Inferior parietal cortex (tissue), 1 donor: ENCODE measurements at regions not wholly inside any gene's neighbourhood (a gene's known extent, or its start where the extent isn't known, plus 50 kb on each side); places are given as distances from the start of the nearest gene placed in this dataset.
"Not testable (repeated sequence)": the region's sequence is repeated elsewhere in the genome, so short reads cannot be mapped to it uniquely, and the experiment has no call there.

Experiments
- DNase-seq: peaks from one replicate; pipeline ENCODE4 v3.0.0-alpha.2; 2016; ENCODE audit errors: extremely low spot score

DNA sequence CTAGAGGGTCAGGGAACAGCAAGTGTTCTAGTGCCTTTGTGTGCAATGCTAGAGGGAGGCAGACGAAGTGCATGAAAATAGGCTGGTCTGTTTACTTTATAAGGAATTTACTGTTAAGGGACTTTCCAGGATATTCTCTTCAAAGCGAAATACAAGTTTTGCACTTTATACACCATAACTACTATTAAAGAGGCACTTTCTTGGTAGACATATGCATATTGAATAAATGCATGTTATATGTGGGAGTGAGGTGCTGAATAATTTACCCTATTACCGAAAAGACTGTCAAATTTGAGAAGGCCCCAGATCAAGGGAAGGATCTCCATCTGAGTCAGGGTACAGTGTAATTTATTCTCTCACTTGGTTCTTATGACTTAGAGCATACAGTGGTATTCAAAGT is 310.5 kb downstream of the S1PR1 start:
- DNase-seq: no peak

GRCh38 chr1:101548376-101548775 is 311.6 kb downstream of the S1PR1 start:
- DNase-seq: no peak

GRCh38 chr1:101550581-101550980 is 313.8 kb downstream of the S1PR1 start:
- DNase-seq: no peak

- no peak for DNase-seq
Observed at GRCh38 chr1:101566883-101567538, 330.2 kb downstream of the S1PR1 start.

GRCh38 chr1:101567582-101568189 is 330.9 kb downstream of the S1PR1 start:
- DNase-seq: no peak

GRCh38 chr1:101587741-101588140 is 350.9 kb downstream of the S1PR1 start:
- no peak for DNase-seq

DNA sequence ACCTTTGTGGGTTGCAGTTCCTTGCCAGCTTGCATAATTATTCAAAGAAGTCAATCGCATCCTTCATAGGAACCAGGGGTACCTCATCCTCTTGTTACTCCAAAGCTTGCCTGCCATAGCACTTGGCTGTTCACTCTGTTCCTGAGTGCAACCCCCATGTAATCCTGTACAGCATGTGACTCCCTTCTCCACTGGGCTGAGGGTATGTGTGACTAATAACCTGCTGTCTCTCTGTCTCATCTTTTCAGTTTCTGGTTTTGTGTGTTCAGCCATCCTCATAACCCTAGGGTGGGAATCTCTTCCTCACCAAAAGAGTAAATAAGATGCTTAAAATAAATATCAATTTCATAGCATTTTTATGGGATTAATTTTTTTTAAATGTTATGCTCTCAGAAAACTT is 351.9 kb downstream of the S1PR1 start:
- DNase-seq: no peak

GRCh38 chr1:101592845-101593244 is 356.0 kb downstream of the S1PR1 start:
- no peak for DNase-seq

DNA sequence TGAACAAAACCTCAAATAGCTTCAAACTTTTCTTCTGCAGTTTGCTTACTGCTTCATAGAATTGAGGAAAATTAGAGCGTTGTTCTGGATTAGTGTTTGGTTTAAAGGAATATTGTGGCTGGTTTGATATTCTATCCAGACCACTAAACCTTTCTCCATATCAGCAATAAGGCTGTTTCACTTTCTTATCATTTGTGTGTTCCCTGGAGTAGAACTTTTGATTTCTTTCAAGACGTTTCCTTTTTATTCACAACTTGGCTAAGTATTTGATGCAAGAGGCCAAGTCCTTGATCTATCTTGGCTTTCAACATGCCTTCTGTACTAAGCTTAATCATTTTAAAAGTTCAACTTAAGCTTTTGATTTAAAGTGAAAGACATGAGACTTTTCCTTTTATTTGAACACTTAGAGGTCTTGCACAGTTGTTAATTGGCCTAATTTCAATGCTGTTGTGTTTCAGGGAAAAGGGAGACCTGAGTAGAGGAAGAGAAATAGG is 359.1 kb downstream of the S1PR1 start:
- no peak for DNase-seq

DNA sequence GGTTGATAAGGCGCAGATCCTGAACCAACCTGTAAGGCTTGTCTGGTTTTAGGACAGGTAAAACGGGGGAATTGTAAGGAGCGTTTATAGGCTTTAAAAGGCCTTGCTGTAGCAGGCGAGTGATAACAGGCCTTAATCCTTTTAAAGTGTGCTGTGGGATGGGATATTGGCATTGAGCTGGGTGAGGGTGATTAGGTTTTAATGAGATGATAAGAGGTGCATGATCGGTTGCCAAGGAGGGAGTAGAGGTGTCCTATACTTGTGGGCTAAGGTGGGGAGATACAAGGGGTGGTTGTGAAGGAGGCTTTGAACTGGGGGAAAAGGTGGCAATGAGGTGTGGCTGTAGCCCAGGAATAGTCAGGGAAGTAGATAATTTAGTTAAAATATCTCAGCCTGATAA is 363.8 kb downstream of the S1PR1 start:
- not testable (repeated sequence) for DNase-seq

DNA sequence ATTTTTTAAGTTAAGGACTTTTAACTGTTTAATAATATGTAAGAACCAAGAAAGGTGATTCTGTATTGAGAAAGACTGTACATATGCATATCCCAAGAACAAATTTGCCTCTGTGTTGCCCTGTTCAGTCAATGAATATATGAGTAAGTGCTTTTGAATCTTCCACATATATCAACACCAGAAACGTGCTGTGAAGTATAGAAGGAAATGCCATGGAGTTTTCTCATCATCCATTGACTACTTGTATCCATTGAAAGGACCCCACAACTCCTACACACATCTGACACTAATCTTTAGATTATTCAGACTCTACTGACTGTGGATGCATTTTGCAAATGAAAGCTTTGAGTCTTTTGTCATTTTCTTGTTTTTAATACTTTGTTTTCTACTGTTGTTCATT is 366.9 kb downstream of the S1PR1 start:
- DNase-seq: no peak

DNA sequence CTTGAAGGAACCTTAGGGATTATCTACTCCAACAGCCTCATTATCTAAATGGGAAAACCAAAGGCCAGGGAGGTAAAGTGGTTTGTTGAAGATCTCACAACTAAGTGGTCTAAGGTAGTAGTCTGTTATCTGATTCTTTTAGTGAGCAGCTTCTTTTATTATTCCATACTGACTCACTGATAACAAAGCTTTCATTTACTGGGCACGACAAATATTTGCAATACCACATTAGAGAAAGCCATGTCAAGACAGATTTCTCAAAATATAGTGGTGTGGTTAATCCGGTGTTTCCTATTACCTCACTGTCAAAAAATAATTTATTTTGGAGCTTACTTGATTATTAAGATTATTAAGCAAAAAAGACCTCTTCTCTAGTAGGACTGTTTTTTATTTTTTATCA is 369.1 kb downstream of the S1PR1 start:
- no peak for DNase-seq

- DNase-seq: no peak
Observed at GRCh38 chr1:101613546-101613945, 376.7 kb downstream of the S1PR1 start.

DNA sequence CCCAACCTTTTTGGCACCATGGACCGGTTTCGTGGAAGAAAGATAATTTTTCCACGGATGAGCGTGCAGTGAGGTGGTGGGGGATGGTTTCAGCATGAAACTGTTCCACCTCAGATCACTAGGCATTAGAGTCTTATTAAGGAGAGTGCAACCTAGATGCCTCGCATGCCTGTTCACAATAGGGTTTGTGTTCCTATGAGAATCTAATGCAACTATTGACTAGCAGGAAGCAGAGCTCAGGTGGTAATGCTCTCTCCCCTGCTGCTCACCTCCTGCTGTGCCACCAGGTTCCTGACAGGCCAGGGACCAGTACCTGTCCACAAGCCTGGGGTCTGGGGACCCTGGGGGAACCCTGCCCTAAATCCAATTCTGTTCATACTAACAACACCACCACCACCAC is 377.8 kb downstream of the OLFM3 start:
- no peak for DNase-seq

- no peak for DNase-seq
Observed at GRCh38 chr1:101632548-101633272, 364.0 kb downstream of the OLFM3 start.

DNA sequence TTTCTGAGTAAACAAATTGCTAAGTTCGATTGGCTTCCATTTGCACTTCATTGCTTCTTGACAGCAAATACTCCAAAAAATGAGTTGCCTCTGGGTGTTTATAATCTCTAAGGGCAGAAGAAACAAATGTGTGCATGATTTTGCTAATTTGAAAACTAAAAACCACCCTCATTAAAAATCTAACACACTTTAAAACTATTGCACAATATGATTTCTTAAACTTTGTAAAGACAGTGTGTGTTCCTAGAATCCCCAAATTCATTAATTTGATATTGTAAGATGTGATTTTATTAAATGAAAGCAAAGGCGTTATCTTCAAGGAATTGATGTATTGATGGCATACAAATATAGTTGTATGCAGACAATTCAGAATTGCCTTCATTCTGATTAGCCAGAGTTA is 350.9 kb downstream of the OLFM3 start:
- no peak for DNase-seq

DNA sequence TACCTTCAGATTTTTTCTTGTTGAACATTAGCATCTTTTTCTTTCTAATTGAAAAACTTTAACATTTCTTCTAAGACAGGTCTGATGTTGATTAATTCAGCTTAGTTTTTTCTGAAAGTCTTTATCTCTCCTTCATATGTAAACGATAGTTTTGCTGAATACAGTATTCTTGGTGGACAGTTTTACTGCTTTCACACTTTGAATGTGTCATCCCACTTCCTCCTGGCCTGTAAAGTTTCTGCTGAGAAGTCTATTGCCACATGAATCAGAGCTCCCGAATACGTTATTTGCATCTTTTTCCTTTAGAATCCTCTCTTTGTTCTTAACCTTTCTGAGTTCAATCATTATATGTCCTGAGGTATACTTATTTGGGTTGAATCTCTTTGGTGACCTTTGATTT is 344.2 kb downstream of the OLFM3 start:
- DNase-seq: no peak

DNA sequence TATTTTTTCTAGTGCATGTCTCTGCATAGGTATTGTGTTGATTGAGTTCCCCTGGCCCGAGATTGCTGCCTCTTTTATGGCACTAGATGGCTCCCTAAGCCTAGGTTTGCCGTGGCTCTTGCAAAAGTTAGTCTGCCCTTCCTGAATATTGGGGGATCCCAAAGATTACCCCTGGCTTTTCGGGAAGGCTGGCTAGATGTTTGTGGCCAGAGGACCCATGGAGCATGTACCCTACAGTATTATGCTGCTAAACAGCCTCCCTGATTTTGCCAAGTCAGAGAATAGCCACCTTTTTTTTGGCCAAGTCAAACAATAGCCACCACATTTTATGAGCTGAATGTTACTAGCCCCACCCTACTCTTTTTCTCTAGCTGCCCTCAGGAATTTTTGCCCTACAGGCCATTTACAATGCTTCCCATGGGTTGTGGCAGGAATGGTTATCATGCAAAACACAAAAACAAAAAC is 343.2 kb downstream of the OLFM3 start:
- DNase-seq: no peak

- no peak for DNase-seq
Observed at GRCh38 chr1:101664726-101665125, 332.0 kb downstream of the OLFM3 start.

- no peak for DNase-seq
Observed at GRCh38 chr1:101667761-101668160, 329.0 kb downstream of the OLFM3 start.

GRCh38 chr1:101683136-101683535 is 313.6 kb downstream of the OLFM3 start:
- no peak for DNase-seq

DNA sequence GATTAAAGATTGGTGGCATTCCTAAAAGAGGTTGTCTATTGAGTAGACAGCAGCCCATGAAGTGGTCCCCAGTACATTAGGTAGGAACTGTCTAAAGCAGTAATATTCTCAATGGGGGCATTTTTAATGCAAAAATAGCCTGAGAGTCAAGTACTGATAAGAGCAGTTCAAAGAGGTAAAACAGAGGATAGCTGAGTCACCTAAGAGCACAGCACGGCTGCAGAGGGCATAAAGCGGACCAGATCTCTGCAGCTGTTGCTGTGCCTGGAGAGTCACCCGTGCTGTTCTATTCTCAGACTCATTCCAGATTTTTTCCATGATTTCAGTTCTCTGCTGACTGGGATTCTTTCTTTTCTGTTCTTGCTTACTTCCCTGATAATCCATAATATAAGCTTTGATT is 313.2 kb downstream of the OLFM3 start:
- DNase-seq: no peak

DNA sequence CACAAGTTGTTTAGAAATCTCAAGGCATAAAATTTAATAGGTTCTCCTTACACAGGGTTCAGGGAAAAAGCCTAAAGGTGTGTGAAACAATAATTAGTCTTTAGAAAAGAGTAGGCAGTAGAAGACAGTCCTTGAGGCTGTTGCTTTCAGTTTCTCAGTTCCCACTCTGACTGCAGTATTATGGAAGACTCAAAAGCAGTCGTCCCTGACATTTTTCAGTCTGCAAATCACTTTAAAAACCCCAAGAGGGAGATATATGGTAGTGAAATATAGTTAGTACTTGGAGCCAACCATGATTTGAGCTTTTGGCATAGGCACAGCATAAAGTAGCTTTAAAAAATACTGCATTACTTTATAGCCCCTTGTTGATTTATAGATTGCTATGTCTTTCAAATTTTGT is 299.7 kb downstream of the OLFM3 start:
- no peak for DNase-seq
